Umbilical cord (tissue), 1 donor: ENCODE measurements at regions not wholly inside any gene's neighbourhood (a gene's known extent, or its start where the extent isn't known, plus 50 kb on each side); places are given as distances from the start of the nearest gene placed in this dataset.

Source experiments
- DNase-seq: peaks from one replicate; pipeline ENCODE4 v3.0.0-alpha.2; 2015; ENCODE audit warnings: low spot score

DNA sequence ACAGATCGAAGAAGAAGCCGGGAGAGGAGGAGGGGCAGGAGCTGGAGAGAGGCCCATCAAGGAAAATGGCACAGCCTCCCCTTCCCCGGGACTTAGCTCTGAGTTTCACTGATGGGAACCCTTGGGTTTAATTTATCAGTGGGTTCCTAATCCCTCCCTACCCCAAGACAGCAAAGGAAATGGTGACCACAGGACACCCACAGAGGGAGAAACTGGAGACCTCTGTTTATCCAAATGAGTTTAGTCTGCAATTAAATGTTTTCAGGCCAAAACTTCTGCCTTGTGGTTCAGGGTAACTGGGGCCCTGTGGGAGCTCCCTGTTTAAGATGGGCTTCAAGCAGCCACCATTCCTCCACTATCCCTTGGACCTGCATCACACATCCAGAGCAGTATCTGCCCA lies 190.8 kb upstream of the TOPAZ1 start:
- DNase-seq: no peak

DNA sequence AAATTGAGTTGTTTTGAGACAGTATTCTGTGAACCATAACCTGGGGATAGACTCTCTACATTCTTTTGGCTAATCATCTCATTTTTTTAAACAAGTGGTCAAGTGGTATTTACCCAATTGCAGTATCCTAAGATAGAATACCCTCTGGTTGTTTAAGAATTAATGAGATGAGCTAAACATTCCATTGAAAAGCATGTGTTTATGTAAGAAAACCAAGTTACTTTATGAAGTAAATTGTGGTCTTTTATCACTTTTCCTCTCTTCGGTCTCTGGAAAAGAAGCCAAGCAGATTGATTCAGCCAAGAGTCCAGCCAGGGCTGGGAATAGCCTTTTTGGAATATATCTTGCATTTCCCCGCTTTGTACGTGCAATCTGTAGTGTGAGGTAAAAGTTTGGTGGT lies 185.7 kb upstream of the TOPAZ1 start:
- no peak for DNase-seq

DNA sequence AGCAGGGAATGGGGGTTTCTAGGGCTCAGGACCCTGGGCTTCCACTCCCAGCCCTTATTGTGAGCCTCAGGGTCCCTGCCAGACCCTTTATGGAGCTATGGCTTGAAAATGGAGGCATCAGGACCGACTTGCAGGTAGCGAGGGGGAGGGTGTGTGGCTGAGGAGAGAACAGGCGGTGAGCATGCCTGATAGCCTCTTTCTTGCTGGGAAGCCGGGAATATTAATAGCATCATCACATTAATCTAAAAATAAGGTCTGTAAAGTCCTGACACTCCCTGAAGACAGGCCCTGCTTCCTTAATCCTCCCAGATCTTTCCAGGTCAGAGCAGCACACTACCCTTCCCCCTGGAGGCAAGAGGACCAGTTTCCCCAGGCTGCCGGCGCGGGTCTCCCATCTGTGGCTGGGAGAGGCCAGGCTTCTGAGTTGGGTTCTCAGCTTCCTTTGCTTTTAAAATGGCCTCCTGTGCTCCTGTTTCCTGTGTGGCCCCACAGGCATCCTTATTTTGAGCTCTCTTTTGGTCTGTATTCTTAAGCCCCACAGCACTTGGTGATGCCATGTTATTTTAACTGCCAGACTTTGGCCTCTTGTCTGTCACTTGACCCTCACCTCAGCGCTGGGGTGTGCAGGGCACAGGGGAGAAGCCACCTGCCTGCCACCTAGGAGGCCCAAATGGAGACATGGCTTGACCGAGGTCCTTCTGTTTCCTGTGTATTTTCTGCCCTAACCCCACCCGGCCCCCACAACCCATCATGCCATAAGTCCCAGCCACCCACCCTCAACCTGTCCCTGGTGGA lies 185.0 kb upstream of the TOPAZ1 start:
- DNase-seq: no peak

DNA sequence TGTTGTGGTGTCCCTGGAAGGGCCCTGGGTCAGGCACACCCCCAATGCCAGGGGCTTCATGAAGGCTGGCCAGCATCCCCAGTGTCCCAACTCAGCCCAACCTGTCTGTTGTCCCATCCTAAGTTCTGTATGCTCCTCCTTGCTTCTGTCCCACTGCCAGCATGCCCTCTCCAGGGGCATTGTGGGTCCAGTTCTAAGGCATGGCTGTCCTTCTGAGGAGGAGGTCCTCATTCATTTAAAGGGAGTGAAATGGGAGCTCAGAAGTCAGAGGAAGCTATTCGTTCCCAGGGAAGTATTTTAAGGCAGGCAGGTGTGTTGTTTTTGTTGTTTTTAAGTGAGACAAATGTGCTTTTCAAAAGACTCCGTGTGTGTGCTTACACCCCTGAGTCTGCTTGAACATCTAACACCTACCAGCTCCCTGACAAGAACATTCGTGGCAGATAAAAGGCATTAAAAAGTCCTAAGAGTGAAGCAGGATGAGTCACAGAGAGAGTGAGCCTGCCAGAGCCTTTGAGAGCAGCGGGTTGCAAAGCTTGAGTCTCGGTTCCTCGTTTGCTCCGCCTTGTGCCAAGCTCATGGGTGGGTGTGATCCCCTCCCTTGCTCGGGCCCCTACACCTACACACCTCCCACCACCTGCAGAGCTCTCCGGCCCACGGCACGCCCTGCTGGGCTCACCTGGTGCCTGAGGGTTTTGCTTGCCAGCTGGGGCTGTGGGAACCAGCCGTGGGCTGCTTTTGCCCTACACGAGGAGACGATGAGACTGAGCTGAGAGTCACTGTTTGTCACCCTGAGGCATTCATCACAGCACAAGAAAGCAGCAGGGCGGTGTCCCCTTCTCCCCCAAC lies 183.4 kb upstream of the TOPAZ1 start:
- DNase-seq: peak; percentile 78

DNA sequence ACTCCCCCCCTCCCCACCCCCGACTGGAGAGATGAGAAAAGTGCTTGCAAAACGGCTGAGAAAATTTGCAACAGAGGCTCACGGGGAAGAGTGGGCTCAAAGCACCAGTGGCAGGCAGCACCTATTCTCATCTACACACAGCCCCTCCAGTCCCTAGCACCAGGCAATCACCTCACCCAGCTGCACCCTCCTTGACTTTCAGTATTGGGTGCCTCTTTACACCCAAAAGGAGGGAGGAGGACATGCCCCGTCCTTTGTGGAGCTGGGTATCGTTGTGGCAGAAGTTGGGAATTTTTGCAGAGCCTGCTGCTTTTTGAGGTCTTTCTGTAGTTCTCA lies 182.8 kb upstream of the TOPAZ1 start:
- DNase-seq: no peak

DNA sequence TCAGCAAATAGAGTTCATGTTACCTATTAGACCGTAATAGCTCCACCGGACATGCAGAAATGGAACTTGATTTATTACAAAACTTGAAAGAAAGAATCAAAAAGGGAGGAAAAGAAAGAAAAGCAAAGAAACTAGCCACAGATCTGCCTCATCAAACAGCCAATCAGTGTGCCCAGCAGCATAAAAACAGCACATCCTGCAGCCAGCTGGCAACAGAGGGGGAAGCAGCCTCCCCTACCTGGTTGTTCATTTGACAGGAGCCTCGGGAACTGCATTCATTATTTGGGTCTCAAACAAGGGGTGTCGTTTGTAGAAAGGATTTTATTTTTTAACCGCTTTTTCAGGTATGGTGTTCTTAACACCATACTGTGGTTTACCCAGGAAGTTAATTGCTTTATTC lies 181.5 kb upstream of the TOPAZ1 start:
- DNase-seq: no peak

DNA sequence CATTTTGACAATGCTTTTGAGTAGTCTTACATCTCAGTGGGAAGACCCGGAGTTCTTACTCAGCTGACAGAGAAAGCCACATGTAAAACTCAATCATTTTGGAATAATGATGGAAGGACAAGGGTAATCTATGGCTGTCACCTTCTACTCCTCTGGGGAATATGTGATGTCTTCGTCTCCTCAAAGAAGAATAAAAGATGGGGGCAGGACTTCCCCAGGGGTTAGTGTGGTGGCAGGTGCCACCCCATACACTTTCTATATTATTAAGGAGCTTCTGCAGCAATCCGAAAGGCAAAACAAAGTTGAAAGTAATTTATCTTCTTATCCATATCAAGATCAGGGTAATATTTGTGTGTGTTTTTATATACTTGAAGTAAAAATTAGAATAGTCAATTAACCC lies 180.4 kb upstream of the TOPAZ1 start:
- no peak for DNase-seq

DNA sequence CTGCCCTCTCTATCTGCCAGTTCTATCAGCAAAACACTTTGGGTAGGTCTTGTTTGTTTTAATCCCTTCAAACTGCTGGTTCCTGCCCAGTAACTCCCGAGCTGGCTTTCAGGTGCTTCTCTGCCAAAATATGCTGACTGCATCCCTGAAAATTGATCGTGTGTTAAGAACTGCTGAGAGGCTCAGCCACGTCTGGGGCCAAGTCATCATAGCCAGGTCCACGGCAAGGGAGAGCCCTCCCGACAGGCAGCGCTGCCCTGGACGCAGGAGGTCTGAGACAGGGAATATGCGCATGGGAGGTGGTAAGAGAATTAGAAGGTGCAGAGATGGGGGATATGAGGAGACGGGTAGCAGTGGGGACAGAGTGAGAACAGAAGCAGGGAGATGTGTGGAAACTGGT lies 179.7 kb upstream of the TOPAZ1 start:
- DNase-seq: no peak

DNA sequence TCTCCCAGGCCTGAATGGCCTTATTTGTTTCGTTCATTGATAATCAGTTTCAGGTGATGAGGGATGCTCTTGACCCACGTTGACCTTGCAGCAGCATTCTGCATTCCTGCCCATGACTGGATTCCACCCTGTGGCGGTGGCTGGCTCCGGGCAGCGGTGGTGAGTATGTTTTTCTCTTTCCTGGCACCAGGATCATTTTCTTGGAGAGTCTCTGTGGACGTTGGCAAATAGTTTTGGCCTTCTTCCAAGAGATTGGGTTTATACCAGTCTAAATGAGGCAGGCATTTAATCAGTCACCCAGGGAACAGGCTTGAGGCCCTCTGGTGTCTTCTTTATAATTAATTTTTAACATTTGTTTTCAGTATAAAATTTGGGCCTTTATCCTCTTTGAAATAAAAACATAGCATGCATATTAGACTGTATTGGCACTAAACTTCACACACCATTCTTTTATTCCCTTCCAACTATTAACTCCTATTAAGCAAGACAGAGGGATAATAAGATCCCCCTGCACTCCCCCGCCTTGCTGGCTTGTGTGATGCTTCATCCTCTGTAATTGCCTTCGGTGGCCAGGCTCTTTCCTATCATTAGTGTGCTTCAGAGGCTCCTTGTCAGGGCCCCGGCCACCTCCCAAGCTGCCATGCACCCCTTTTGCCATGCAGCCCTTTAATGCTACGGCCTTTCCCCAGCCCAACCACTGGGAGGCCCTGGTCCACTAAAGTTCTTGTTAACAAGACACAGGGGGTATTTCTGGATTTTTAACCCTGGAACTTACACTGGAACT lies 176.2 kb upstream of the TOPAZ1 start:
- no peak for DNase-seq

DNA sequence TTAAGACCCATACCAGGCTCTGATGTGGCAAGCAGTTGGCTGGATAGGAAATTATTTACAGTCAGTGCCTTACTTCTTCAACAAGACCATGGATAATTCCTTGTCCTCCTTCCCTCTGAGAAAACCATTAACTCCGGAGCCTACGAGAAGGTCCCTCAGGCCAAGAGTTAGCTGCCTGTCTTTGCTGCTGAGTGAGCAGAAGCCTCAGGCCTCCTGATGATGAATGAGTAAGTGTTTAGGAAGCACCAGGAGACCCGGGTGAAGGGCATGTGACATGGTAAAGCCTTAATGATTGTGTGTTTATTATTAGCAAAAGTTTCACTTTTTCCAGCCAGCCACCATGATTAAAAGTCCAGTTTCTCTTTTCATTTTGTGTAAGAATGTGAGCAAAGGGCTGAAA lies 174.9 kb upstream of the TOPAZ1 start:
- DNase-seq: no peak

DNA sequence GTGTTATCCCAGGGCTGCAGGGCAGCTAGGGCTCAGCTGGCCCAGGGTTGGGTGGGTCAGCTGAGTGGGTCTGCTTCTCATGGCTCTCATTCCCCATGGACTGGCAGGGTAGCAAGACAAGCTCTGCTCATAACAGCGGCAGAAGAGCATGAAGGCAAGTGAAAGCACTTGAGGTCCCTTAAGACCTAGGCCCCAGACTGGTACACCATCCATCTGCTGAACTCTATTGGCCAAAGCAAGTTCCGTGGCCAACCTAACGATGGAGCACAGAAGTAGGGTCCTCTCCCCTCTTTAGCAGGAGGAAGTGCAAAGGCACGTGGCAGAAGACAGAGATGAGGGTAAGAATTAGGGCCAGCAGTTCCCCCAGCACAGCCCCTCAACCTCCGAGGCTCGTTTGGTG lies 174.3 kb upstream of the TOPAZ1 start:
- no peak for DNase-seq

DNA sequence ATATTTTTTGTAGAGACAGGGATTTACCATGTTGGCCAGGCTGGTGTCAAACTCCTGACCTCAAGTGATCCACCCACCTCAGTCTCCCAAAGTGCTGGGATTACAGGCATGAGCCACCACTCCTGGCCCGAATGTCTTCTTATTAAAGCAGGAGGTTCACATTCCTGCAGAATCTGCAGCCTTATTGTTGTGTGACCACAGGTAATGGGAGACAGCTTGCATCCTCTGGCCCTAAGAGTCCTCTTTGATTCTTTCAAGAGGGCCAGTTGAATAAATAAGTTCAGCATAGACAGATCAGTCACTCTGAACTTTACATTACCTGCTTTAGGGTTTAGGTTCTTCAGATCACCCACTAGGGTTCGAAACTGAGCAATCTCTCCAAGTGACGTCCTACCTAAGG lies 172.9 kb upstream of the TOPAZ1 start:
- no peak for DNase-seq

DNA sequence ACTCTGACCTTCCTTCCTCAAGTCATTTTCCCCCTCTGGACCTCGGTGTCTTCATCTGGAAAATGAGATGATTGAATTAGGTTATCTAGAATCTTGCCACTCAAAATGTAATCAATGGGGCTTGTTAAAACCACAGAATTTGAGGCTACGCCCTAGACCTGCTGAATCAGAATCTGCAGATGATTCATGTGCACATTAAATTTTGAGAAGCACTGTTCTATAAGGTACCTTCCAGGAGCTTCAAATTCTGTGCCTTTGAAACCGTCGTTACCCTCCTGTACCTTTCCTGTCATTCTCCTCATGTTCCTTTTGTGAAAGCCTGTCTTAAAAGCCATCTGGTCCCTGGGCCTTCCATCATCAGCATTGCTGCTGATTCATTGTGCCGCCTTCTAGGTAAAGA lies 172.4 kb upstream of the TOPAZ1 start:
- DNase-seq: no peak

DNA sequence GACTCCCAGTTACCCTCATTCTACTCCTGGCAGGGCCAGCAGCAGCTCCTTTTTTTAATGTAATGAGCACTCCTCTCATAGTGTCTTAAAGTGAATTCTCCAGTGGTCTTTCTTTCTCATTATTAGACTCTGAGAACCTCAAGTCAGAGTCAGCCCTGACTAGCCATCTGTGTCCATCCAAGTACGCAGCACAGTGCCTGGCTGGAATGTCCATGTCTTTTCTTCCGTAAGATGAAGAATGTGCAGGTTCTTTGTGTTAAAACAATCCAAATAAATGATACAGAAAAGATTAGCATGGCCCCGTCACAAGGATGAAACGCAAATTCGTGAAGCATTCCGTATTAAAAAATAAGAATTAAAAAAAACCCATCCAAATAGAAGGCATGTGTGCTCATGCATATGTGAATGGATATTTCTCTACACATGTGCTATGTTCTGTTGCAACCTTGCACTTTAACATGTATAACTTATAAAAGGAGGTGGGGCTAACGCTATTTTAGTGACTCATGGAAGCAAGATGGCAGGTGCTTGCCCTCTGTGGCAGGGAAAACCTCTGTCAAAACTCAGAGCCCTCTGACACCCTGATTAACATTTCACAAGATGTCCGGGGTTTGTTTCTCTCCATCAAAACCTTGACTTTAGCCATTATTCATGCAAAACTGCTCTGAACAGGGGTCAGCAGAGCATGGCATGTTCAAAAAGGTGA lies 170.7 kb upstream of the TOPAZ1 start:
- no peak for DNase-seq

DNA sequence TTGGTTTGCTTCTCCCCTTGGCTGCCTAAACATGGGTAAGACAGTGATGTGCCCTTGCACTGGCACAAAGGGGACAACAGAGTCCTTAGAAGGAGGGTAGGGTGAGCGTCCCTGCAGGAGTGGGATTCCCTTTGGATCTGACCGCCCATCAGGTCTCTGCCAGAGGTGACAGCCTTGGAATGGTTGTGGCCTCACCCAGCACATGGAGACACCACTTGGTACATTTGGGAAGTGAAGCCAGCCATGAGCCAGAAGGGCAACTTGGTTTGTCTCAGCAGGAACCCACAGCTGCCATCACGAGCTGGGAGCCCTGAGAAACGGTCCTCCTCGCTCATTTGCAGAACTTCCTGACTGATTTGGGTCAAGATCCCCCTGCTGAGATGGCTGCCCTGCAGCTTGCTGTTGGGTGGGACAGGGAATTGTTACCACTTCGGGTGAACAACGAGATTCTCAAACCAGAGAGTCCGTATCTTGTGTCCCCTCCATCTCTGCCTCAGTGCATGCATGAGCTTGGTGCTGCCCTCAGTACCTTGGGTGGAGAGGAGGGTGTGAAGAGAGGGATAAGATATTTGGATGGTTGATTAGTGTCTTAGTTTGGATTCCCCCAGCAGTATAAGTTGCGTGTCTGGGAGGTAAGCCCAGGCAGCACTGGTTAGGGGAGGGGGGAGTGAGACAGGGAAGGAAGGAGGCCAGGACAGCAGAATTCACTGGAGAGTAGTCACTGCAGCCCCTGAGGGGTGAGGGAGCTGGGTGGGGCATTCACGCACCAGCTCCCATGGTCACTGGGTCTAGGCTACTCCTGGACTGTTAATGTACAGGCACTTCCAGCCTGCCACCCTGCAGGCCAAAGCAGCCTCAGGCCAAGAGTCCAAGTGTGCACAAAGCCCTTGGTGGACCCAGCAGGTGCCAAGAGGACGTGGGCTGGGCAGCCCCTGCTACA lies 168.8 kb upstream of the TOPAZ1 start:
- DNase-seq: no peak

DNA sequence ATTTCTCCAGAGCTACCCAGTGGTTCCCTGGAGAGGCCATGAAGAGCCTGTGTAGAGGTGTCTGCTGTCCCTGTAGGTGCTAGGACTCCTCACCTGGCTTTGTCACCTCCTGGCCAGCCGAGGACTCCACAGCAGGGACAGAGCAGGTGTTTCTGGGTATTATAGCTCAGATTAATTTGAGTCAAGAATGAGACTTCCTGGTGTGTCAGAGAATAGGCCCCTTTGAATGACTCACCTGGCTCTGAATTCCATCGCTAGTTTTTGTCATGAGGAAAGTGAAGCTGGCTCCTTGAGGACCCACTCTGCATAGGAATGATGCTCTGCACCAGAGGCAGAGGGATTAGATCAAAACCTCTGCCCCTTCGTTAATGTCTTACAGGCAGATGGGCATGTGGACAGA lies 167.5 kb upstream of the TOPAZ1 start:
- DNase-seq: no peak

DNA sequence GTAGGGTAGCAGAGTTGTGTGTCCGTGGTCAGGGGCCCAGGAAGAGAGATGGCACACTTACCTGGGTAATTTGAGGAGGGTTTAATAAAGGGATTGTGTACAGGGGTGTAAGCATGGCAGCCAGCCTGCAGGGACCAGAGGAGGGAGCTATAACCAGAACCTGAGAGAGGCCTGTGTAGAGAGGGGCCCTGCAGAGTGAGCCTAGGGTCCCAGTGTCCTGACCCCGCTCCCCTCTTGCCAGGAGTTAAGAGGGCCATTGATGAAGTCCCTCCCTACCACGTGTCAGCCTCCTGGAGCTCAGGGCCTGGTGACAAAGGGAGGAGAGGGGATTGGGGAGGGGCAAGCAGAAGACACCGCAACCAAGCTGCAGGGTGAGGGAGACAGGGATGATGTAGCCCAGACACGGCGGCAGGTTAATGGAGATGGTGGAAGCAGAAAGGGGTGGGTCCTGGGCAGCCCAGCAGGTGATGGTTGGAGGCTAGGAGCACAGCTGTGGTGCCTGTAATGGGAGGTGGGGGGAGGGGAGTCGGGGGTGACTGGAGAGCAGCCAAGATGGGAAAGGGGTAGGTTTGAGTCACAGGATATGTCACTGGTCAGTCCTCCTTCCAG lies 165.4 kb upstream of the TOPAZ1 start:
- no peak for DNase-seq

DNA sequence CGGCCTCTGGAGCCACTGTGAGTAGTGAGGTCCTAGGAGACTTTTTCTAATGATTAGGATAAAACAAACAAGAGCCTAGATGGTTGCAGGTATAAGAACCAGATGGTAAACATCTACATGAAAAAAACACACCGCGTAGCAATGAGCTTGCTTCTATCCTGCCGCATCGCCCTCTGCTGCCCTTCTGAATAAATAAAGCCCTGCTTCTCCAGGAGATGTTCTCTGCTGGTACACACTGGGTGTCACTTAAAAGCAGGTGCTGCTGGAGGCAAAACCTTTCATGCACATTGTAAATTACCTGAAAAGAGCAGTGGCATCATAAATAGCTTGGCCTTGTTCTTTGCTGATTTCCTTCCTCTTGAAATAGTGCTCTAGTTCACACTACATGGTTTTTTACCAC lies 164.4 kb upstream of the TOPAZ1 start:
- peak; percentile 6 for DNase-seq

DNA sequence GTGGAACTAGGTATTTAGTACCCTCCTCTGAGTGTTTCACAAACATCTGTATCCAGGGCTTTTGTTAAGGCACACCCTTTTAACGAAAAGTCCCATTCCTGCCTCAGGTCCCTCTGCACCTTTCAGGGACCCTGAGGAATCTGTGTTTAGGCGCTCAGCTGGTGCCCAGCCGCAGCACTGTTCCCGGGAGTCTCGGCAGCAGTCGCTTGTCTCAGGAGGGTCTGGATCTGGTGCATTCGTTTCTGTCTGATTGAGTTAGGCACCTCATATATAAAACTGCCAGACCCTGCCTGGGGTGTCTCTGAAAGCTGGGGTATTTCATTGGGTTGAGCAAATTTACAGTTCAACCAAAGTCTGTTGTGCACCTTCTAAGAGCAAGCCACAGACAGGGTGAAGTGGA lies 162.8 kb upstream of the TOPAZ1 start:
- DNase-seq: no peak

DNA sequence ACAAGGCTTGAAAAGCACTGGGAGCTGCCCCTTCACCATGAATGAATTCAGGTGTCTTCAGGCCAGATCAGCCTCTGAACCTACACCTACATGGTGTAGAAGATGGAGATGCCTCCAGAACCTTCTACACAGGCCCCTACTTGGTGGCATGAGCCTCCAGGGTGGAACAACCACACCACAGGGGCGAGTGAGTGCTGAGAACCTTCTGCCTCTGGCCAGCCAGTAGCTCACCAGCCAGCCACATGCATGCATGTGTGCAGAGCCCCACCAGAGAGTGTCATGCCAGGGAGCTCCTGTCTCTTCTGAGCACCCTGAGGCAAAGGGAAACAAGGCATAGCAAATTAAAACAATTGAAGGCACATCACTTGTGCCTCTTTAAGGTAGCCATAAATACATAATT lies 161.8 kb upstream of the TOPAZ1 start:
- no peak for DNase-seq
